NAMALWA (cell line): ENCODE measurements at regions not wholly inside any gene's neighbourhood (a gene's known extent, or its start where the extent isn't known, plus 50 kb on each side); places are given as distances from the start of the nearest gene placed in this dataset.
"Not testable (repeated sequence)": the region's sequence is repeated elsewhere in the genome, so short reads cannot be mapped to it uniquely, and the experiment has no call there.

ENCODE experiments used
- DNase-seq: peaks from one replicate; pipeline ENCODE4 v3.0.0-alpha.2; 2015; ENCODE audit warnings: low spot score

DNA sequence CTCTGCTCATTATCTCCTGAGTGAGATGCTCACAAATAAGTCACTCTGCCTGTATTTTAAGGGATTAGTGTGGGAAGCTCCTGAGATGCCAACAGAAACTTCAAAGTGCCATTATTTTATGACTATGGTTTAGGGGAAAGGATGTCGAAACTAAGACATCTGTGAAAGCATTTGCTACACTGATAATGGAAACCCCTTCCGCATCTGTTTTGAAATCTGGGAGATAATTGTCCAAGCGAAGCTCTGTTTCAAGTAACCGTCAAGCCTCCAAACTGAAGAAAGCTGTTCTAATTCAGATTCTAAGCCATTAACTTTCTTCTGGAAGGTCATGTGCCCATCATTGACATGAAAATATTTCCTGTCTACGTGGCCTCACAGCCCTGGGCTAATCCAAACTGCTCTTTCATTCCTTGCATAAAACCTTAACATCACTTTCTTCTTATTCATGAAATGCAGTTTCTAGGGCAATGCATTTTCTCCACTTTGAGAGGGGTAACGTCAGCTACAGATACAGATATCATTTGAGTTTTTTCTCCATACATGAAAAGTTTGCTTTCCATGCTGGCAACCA, 932.0 kb downstream of the C6orf118 start:
- DNase-seq, result no peak

DNA sequence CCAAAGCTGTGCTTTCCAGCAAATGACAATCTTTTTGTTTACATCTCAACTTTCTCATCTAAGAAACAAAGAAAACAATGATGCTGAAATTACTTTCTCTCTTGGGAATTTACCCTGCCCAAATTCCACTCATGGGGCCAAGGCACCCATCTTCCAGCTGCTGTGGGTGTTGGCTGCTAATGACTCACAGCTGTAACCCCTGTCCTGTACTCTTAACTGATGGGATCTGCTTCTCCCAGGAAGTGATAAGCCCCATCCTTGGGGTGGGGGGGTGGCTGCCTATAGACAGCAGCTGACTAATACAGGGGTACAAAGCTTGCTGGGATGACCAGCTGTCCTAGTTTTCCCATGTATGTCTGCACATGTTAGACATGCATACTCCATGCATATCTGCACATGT, 938.6 kb downstream of the C6orf118 start:
- DNase-seq, result no peak

DNA sequence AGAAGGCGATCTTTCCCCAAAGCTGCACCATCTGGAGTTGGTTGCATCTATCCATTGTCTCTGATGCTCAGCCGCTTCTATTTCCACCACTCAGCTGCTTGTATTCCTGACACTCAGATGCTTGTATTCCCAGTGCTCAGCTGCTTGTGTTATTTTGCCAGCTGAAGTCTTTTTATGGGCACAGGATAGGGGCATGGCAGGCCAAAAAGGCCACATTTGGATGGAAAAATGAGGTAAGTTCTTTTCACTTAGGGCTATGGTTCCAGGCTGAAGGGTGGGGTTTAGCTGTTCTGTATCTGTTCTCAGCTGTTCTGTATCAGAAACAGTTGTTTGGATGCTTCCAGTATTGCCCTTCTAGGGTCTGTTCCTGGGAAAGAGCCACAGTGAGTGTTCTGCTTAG, 944.9 kb downstream of the QKI start:
- no peak for DNase-seq

- DNase-seq, result no peak
Measured at GRCh38 chr6:164359036-164359435, 944.5 kb downstream of the QKI start.

DNA sequence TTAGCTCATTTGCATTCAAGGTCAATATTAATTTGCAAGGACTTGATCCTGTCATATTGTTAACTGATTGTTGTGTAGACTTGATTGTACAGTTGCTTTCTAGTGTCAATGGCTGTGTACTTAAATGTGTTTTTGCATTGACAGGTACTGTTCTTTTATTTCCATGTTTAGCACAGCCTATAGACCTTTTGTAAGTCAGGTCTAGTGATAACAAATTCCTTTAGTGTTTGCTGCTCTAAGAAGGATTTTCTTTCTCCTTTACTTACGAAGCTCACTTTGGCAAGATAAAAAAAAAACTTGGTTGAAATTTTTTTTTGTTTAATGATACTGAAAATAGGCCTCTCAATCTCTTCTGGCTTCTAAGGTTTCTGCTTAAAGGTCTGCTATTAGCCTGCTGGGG, 942.3 kb downstream of the QKI start:
- no peak for DNase-seq

DNA sequence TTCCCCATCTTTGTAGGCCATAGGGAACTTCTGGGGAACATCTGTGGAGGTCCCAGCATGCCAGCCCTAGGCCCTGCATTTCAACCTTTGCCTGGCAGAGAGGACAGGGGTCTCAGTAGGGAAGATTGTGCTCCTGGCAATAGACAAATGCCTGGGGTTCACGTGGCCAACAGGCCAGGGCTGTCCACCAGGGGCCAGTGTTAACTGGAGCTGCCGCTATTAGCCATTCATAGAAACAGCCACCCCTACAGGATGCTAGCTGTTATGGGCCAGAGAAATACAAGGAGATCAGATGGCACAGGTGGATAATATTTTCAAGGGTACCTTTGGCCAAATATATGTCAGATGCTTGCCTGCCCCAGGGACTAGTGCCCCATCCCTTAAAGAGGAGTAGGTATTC, 932.9 kb downstream of the QKI start:
- DNase-seq, result no peak

DNA sequence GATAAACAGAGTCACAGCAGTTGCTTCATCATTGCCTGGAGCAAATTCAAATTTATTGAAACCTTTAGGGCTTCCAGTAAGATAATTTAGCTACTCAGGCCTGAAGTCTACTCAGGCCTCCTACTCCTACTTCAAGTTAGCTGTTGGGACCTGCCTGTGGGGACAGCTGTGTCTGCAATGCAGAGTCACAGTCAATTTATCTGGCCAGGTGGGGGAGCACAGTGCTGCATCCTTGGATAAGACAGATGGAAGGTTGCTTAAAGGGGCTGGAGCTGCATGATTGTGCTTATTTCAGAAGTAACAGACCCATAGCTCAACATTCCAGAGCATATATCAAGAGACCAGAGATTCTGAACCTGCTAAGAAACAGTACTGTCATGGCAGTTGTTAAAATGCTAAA, 932.1 kb downstream of the QKI start:
- DNase-seq, result no peak

- no peak for DNase-seq
Measured at GRCh38 chr6:164345806-164346496, 931.4 kb downstream of the QKI start.

GRCh38 chr6:164345327-164345726, 930.8 kb downstream of the QKI start:
- no peak for DNase-seq

- DNase-seq, result no peak
Measured at GRCh38 chr6:164344801-164345291, 930.3 kb downstream of the QKI start.

DNA sequence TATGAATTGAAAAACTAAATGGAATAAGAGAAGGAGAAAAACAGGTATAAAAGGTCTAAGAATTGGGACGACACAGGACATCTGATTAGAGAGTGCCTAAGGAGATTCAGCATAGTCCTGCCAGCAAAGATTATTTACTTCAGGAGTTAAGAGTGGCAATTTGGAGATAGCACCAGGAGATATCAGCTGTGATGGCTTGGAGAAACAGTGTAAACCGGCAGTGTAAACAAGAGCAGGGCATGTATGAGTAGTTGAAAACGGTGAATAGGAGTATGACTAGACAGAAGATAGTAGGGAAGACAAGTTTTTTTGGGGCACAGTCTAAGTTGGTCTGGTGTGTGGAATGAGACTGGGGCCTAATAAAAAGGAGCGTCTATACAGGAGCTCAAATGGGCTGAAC, 924.9 kb downstream of the QKI start:
- not testable (repeated sequence) for DNase-seq

- DNase-seq, result no peak
Measured at GRCh38 chr6:164337925-164338397, 923.4 kb downstream of the QKI start.

GRCh38 chr6:164337024-164337924, 922.8 kb downstream of the QKI start:
- no peak for DNase-seq

- DNase-seq, result no peak
Measured at GRCh38 chr6:164336455-164336854, 921.9 kb downstream of the QKI start.

DNA sequence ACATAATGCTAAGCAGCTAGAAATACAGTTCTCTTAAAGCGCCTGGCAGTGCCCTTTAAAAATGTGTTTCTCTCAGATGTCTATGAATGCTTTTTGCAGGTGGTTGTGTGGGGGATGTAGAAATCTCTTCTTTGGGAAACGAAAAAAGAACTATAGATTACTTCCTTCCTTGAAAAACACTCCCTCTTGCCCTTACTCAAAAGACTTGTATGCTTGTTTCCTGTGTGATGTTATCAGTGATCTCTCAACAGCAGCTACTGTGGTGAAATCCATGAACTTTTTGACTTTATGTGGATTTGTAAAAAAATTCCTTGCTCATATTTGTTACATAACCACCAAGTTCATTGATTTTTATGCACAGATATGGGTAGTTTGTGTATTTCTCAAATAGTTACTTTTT, 916.5 kb downstream of the QKI start:
- DNase-seq, result no peak

GRCh38 chr6:164325168-164325567, 910.6 kb downstream of the QKI start:
- no peak for DNase-seq

DNA sequence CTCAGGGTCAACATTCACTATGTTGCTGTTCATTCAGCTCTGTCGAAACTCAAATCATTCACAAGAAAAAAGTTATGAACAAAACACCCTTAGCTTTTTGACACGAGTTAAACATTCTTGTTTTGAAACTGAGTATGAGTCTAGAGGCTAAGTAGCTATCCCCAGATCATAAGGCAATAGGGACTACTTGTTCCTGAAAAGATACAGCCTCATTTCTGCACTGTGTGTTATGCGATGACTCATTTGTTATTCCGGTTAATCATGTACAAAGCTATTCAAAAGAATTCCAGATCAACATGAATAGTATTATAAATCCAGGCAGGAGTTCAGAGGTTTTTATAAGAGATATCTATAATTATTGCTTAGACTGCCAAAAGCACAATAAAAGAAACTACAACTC, 908.0 kb downstream of the QKI start:
- DNase-seq, result no peak

GRCh38 chr6:164321297-164321696, 906.8 kb downstream of the QKI start:
- DNase-seq, result no peak

DNA sequence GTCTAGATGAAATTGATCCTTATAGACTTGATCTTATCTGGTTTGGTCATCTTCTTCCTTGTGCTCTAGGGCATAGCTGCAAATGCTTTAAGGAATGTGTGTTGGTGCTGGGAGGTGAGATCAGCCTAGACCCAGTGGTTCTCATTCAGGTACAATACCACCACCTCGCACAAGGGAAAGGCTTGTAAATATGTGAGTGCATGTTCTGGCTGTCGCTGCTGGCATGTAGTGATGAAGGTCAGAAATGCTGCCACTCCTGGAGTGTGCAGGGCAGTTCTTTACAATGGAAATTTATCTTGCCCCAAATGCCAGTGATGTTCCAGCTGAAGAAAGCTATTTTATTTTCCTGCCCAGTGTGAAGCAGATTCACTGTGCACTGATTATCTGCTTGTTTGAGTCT, 900.9 kb downstream of the QKI start:
- no peak for DNase-seq

GRCh38 chr6:164308339-164308738, 893.8 kb downstream of the QKI start:
- no peak for DNase-seq

DNA sequence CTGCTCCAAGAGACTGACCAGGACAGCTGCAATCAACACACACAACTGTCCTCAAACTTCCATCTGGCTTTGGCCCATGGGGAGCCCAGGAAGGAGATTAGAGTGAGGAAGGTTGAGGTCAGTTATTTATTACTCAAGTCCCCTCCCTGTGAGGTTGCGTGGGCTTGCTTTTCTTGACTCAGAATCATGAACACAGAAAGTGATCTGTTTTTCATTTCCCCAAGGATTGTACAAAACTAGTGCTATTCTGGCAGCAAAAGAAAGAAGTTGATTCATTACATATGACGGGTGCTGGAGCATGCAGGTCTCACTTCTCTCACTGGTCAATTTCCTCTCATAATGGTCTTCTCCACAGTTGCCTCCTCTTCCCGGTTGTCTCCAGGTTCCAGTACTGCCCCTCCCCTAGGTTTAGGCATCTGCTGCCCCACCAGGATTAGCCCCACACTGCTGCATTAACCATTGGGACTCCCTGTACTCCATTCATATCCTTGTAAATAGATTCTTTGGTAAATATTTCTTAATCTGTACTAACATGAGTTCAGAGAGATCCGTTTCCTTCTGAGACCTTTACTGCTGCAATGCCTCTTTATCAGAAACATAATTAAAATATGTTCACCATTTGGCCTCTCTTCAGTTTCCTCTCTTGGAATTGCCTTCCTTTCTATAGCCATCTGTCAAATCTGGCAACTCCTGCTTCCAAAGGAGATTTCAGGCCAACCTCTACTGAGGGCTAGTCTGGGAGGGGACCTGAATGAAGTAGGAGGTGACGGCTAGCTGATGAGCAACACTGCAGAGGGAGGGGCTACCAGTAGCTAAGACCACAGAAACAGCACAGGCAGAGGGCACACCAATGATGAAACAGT, 888.8 kb downstream of the QKI start:
- no peak for DNase-seq

GRCh38 chr6:164296411-164296810, 881.9 kb downstream of the QKI start:
- no peak for DNase-seq
